ENCODE measurements at regions not wholly inside any gene's neighbourhood (a gene's known extent, or its start where the extent isn't known, plus 50 kb on each side); places are given as distances from the start of the nearest gene placed in this dataset. TPM values are rescaled to one million over a fixed set of nuclear protein-coding genes. Genes with fewer than 3 reads are reported as not detected.
A peak's percentile ranks its signal among the peaks of the same experiment; 100 is the strongest.
"Not testable (repeated sequence)": the region's sequence is repeated elsewhere in the genome, so short reads cannot be mapped to it uniquely, and the experiment has no call there.

- H3K4me3 ChIP-seq (ENCODE audit: low read depth, low read length); H3K4me1 ChIP-seq (ENCODE audit: insufficient read depth); H3K36me3 ChIP-seq (ENCODE audit: insufficient read depth); H3K27ac ChIP-seq (ENCODE audit: low read depth); DNase-seq (ENCODE audit: extremely low spot score): not testable (repeated sequence)
- WGBS: 17% methylated on average over 23 of the region's 32 CpGs
These were observed 58.9 kb downstream of the GOLGA6L7 start for GRCh38 chr15:28789401-28790114.

DNA sequence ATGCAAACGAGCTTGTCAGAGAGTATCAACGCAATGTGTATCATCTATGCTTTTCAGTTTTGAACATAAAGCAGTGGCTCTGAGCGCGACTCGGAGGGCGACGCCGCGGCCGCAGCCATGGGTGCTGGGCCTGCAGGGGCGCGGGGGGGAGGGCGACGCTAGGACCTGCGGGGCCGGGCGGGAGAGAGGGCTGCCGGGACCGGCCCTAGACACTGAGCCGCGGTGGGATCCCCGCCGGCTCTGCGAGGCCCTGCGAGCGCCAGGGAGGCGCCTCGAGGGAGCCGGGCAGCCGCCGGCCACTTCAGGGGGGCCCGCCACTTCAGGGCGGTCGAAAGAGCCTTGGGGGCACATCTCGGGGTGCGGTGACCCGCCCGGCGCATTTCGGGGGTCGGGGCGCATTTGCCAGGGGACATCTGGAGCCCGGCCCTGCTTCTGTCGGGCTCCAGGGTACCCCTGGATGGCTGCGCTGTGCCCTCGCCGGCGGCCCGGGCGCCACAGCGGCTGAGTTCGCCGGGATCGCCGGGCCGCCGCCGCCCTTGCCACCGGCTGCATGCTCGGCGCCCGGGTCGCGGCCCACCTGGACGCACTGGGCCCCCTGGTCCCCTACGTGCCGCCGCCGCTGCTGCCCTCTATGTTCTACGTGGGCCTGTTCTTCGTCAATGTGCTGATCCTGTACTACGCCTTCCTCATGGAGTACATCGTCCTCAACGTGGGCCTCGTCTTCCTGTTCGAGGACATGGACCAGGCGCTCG lies 59.6 kb downstream of the GOLGA6L7 start:
- not testable (repeated sequence) for DNase-seq (ENCODE audit: extremely low spot score); H3K27ac ChIP-seq (ENCODE audit: low read depth); H3K36me3 ChIP-seq (ENCODE audit: insufficient read depth); H3K4me1 ChIP-seq (ENCODE audit: insufficient read depth)
- peak overlapping the region; percentile 20 for H3K4me3 ChIP-seq (ENCODE audit: low read depth, low read length)
- WGBS: 2% methylated on average over 44 of the region's 78 CpGs

- H3K27ac ChIP-seq (ENCODE audit: low read depth); H3K4me3 ChIP-seq (ENCODE audit: low read depth, low read length); H3K36me3 ChIP-seq (ENCODE audit: insufficient read depth); DNase-seq (ENCODE audit: extremely low spot score); H3K4me1 ChIP-seq (ENCODE audit: insufficient read depth): not testable (repeated sequence)
- WGBS: 0% methylated on average over 1 of the region's 1 CpG
These were observed 60.3 kb downstream of the GOLGA6L7 start for GRCh38 chr15:28788176-28788575.

DNA sequence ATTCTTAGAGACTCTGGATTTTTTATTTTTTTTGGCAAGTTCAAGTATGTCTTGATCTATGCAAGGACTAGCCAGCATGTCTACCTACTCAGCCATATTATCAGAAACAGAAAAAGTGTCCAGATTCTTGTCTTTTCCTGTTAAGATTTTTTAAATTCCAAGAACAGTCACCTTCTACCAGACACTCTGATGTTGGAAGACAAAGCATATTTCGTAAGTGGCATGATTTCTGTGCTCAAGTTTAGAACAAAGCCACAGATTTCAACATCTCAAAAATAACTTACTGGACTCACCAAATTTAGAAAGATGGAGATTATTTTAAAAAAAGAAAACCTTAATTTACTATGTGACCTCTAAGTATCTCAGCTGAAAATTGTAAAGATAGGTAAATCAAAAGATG lies 61.9 kb downstream of the GOLGA6L7 start:
- 68% methylated on average over 1 of the region's 1 CpG for WGBS
- H3K4me1 ChIP-seq (ENCODE audit: insufficient read depth): no peaks in the 10 kb centered on the region
- no peak for DNase-seq (ENCODE audit: extremely low spot score)
- H3K27ac ChIP-seq (ENCODE audit: low read depth): no peak overlapping the region
- H3K4me3 ChIP-seq (ENCODE audit: low read depth, low read length): no peak overlapping the region
- H3K36me3 ChIP-seq (ENCODE audit: insufficient read depth): no peaks in the 10 kb centered on the region

DNA sequence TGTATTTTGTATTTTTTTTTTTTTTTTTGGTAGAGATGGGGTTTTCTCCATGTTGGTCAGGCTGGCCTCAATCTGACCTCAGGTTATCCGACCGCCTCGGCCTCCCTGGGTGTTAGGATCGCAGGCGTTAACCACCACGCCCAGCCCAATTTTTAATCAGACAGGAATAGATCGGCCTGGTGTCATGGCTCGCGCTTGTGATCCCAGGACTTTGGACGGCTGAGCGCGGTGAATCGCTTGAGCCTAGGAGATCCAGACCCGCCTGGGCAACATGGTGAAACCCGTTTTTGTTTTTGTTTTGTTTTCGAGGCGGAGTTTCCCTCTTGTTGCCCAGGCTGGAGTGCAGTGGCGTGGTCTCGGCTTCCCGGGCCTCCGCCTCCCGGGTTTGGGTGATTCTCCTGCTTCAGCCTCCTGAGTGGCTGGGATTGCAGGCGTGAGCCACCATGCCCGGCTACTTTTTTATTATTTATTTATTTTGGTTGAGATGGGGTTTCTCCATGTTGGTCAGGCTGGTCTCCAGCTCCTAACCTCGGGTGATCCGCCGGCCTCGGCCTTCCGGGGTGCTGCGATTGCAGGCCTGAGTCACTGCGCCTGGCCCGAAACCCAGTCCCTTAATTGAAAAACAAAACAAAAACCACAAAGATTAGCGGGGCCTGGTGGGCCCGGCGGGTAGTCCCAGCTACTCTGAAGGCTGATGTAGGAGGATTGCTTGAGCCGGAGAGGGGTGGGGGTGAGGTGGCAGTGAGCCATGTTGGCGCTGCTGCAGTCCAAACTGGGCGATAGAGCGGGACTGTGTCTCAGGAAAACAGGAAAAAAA lies 63.9 kb downstream of the GOLGA6L7 start:
- H3K27ac ChIP-seq (ENCODE audit: low read depth); H3K4me3 ChIP-seq (ENCODE audit: low read depth, low read length); H3K36me3 ChIP-seq (ENCODE audit: insufficient read depth); DNase-seq (ENCODE audit: extremely low spot score); H3K4me1 ChIP-seq (ENCODE audit: insufficient read depth): not testable (repeated sequence)
- 92% methylated on average over 39 of the region's 39 CpGs for WGBS

DNA sequence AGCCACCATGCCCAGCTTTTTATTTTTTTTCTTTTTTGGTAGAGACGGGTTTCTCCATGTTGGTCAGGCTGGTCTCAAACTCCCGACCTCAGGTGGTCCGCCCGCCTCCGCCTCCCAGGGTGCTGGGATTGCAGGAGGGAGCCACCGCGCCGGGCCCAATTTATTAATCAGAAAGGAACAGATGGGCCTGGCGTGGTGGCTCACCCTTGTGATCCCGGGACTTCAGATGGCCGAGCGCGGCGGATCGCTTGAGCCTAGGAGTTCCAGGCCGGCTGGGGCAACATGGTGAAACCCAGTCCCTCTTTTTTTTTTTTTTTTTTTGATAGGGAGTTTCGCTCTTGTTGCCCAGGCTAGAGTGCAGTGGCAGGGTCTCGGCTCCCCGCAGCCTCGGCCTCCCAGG lies 64.6 kb downstream of the GOLGA6L7 start:
- Histone ChIP-seq H3K27ac (ENCODE audit: low read depth) (no peak overlapping the region), H3K36me3 (ENCODE audit: insufficient read depth) (no peaks in the 10 kb centered on the region), H3K4me3 (ENCODE audit: low read depth, low read length) (no peak overlapping the region), H3K4me1 (ENCODE audit: insufficient read depth) (no peaks in the 10 kb centered on the region)
- no peak for DNase-seq (ENCODE audit: extremely low spot score)
- WGBS: 97% methylated on average over 20 of the region's 20 CpGs

GRCh38 chr15:28783466-28783865 lies 65.0 kb downstream of the GOLGA6L7 start:
- no peak for DNase-seq (ENCODE audit: extremely low spot score)
- H3K4me3 ChIP-seq (ENCODE audit: low read depth, low read length): no peak overlapping the region
- WGBS: 98% methylated on average over 21 of the region's 21 CpGs

DNA sequence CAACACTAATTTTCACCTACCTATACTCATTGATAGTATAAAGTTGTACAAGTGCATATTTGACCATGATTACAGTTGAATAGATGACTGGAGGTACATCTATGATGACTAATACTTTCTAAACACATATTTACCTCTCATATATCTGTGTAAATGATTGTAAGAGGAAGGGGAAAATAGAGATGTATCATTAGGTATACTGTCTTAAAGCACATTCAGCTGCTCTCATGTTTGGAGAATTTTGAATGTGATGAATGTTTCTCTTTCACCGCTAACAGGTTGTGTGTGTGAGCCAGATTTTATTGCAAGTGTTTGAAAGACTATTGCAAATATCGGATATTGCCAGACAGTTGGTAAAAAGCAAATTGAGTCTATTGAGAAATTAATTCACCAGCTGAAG lies 66.2 kb upstream of the GOLGA8M start:
- not testable (repeated sequence) for H3K27ac ChIP-seq (ENCODE audit: low read depth); H3K4me1 ChIP-seq (ENCODE audit: insufficient read depth); H3K4me3 ChIP-seq (ENCODE audit: low read depth, low read length); DNase-seq (ENCODE audit: extremely low spot score); H3K36me3 ChIP-seq (ENCODE audit: insufficient read depth)
- WGBS: 93% methylated on average over 2 of the region's 2 CpGs

More at GRCh38 chr15:28783466-28783865, 65.0 kb downstream of the GOLGA6L7 start:
- H3K4me1 ChIP-seq (ENCODE audit: insufficient read depth): no peaks in the 10 kb centered on the region
- no peak overlapping the region for H3K27ac ChIP-seq (ENCODE audit: low read depth)
- H3K36me3 ChIP-seq (ENCODE audit: insufficient read depth): no peaks in the 10 kb centered on the region

DNA sequence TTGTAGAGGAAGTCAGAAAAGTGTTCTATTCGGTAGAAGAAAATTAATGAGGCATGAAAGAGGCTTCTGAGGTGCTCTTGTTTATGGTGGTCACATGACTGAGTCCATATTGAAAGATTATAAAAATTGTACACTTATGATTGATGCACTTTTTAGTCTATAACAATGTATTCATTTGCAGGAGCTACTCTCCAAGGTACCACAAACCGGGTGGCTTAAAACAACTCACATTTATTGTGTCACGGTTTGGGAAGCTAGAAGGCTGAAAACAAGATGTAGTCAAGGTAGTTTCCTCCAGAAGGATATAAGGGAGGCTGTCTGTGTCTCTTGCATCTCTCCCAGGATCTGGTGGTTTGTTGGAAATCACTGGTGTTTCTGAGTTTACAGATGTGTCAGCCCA lies 60.6 kb upstream of the GOLGA8M start:
- not testable (repeated sequence) for DNase-seq (ENCODE audit: extremely low spot score); H3K27ac ChIP-seq (ENCODE audit: low read depth); H3K36me3 ChIP-seq (ENCODE audit: insufficient read depth); H3K4me3 ChIP-seq (ENCODE audit: low read depth, low read length); H3K4me1 ChIP-seq (ENCODE audit: insufficient read depth)
- WGBS: 62% methylated on average over 3 of the region's 3 CpGs

Small RNA genes in the stretch of these regions (small RNA-seq; reads per million reads assigned to genes)
- gene AC055876.3: not detected
